HUES48 (cell line): ENCODE measurements at regions not wholly inside any gene's neighbourhood (a gene's known extent, or its start where the extent isn't known, plus 50 kb on each side); places are given as distances from the start of the nearest gene placed in this dataset.

Source experiments
- H3K27ac ChIP-seq: one replicate; pipeline ENCODE4 v1.7.0; 2013; ENCODE audit warnings: low read depth, low read length, inconsistent platforms
- H3K27me3 ChIP-seq: 2 replicates; pipeline ENCODE4 v1.6.1; 2013; ENCODE audit warnings: mild to moderate bottlenecking, low read length; ENCODE audit not compliant: control insufficient read depth, insufficient read depth
- H3K36me3 ChIP-seq: 2 replicates; pipeline ENCODE4 v1.6.1; 2013; ENCODE audit warnings: low read length; ENCODE audit not compliant: control insufficient read depth, insufficient read depth
- H3K4me1 ChIP-seq: 2 replicates; pipeline ENCODE4 v1.6.1; 2013; ENCODE audit warnings: mild to moderate bottlenecking, low read length; ENCODE audit not compliant: control insufficient read depth, insufficient read depth
- H3K4me3 ChIP-seq: 2 replicates; pipeline ENCODE4 v1.5.1; 2013; ENCODE audit warnings: mild to moderate bottlenecking, low read depth, low read length
- H3K9ac ChIP-seq: 2 replicates; pipeline ENCODE4 v1.6.1; 2013; ENCODE audit warnings: mild to moderate bottlenecking, low read depth, low read length, moderate library complexity
- H3K9me3 ChIP-seq: 2 replicates; pipeline ENCODE4 v1.6.1; 2013; ENCODE audit warnings: low read length; ENCODE audit not compliant: control insufficient read depth, insufficient read depth

DNA sequence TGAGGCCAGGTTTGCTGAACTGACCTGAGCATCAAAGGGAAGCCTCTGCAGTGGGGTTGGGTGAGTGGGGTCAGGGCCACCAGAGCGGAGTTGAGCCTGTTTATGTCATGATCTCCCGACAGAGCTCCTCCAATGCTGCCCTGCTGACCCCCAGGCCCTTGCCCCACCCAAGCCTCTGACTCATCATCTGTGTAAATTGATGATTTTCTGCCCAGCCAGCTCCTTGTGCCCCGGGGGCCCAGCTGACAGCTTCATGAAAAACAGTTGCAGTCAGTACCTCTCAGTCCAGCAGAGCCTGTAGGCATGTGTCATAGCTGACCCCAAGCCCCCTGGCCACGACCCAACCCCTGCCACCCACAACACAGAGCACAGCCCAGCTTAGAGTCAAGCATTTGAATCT is 134.9 kb downstream of the CCT6B start:
- Histone ChIP-seq H3K4me1 (peaks cover 10% of the 10 kb centered on the region), H3K9ac (no peak overlapping the region), H3K36me3 (no peaks in the 10 kb centered on the region), H3K27me3 (peaks cover 15% of the 10 kb centered on the region), H3K4me3 (no peak overlapping the region), H3K9me3 (no peaks in the 10 kb centered on the region), H3K27ac (no peak overlapping the region)

GRCh38 chr17:34825884-34826283 is 135.4 kb downstream of the CCT6B start:
- H3K27ac ChIP-seq, result no peak overlapping the region

DNA sequence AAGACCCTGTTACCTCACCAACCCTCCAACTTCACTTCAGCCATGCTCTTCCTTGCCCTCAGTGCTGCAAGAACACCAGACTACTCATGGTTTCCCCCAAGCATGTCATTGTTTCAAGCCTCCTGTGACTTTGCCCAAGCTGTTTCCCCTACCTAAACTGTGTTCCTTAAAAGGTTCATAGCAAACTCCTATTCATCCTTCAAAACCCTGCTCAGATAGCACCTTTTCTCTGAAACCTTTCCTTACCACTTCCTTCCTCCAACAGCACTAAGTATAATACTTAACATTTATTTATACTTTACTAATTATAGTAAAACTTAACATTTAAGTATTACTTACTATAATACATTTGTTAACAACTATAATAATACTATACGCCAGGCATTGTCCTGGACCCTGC is 136.2 kb downstream of the CCT6B start:
- no peaks in the 10 kb centered on the region for H3K36me3 ChIP-seq
- H3K4me1 ChIP-seq, result peaks cover 22% of the 10 kb centered on the region
- H3K9ac ChIP-seq, result no peak overlapping the region
- H3K9me3 ChIP-seq, result no peaks in the 10 kb centered on the region
- no peak overlapping the region for H3K27ac ChIP-seq
- H3K4me3 ChIP-seq, result no peak overlapping the region
- H3K27me3 ChIP-seq, result peaks cover 28% of the 10 kb centered on the region

More at GRCh38 chr17:34825884-34826283, 135.4 kb downstream of the CCT6B start:
- Histone ChIP-seq H3K9ac (no peak overlapping the region), H3K4me3 (no peak overlapping the region), H3K36me3 (no peaks in the 10 kb centered on the region), H3K9me3 (no peaks in the 10 kb centered on the region), H3K27me3 (peaks cover 20% of the 10 kb centered on the region), H3K4me1 (peaks cover 14% of the 10 kb centered on the region)

DNA sequence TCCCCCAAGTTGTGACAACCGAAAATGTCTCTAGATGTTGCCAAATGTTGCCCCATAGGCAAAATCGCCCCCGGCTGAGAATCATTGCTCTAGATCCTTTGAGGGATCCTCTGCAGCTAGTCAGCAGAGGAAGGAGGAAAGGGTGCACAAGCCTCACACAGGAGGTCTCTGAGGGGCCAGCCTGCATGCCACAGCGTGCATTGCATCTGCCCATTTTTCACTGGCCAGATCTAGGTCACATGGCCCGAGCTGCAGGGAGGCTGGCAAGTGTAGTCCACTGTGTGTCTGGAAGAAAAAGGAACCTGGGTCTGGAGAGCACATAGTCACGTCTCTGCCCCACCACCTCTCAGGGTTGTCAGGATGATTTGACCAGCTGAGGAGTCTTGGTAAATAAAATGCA is 138.2 kb downstream of the CCT6B start:
- H3K9me3 ChIP-seq, result no peaks in the 10 kb centered on the region

DNA sequence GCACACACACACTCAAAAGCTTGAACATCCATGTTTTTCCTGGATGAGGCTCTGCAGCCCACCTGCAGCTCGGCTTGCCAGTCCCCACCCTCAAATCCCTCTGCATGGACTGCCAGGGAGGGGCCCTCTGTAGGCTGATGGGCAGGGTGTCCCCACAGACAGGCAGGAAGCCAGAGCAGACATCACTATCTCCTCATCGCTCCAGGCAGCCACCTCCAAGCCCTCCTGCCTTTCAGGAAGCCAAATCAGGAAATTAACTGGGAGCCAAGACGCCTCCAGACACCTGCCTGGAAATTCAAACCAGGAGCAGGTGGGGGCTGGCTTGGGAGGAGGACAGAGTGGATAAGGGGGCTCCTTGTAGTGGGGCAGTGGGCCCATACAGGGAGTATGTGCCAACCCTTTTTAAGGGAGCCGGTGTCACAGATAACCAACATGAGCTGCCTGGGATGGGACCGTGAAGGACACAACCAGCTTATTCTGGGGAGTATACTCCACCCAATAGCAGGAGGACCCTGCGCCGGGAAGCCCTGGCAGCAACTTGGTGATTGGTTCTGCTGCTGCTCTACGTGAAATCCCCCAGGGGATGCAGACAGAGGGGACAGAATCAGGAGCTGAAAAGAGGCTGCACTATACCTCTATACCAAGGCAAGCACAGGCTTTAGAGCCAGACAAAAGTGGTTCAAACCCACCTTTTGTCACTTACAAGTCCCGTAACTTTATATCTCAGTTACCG is 139.1 kb downstream of the CCT6B start:
- H3K27me3 ChIP-seq, result peaks cover 53% of the 10 kb centered on the region
- H3K27ac ChIP-seq, result no peak overlapping the region
- no peaks in the 10 kb centered on the region for H3K9me3 ChIP-seq
- no peaks in the 10 kb centered on the region for H3K36me3 ChIP-seq
- peaks cover 24% of the 10 kb centered on the region for H3K4me1 ChIP-seq
- no peak overlapping the region for H3K4me3 ChIP-seq
- no peak overlapping the region for H3K9ac ChIP-seq

More for the DNA sequence above, 138.2 kb downstream of the CCT6B start:
- H3K9ac ChIP-seq, result no peak overlapping the region
- peaks cover 47% of the 10 kb centered on the region for H3K27me3 ChIP-seq
- peaks cover 24% of the 10 kb centered on the region for H3K4me1 ChIP-seq
- no peaks in the 10 kb centered on the region for H3K36me3 ChIP-seq
- H3K27ac ChIP-seq, result no peak overlapping the region
- H3K4me3 ChIP-seq, result no peak overlapping the region

GRCh38 chr17:34820922-34821321 is 140.3 kb downstream of the CCT6B start:
- H3K9ac ChIP-seq, result no peak overlapping the region

GRCh38 chr17:34820248-34820801 is 140.9 kb downstream of the CCT6B start:
- H3K27ac ChIP-seq, result peak overlapping the region; percentile 61
- peak overlapping the region; percentile 46 for H3K4me3 ChIP-seq
- H3K27me3 ChIP-seq, result peaks cover 53% of the 10 kb centered on the region
- H3K9me3 ChIP-seq, result no peaks in the 10 kb centered on the region
- no peaks in the 10 kb centered on the region for H3K36me3 ChIP-seq
- H3K9ac ChIP-seq, result no peak overlapping the region
- peaks cover 29% of the 10 kb centered on the region for H3K4me1 ChIP-seq

More at GRCh38 chr17:34820922-34821321, 140.3 kb downstream of the CCT6B start:
- Histone ChIP-seq H3K36me3 (no peaks in the 10 kb centered on the region), H3K27ac (peak overlapping the region; percentile 61), H3K9me3 (no peaks in the 10 kb centered on the region), H3K4me3 (peak overlapping the region; percentile 46; the same call in 1 of the 2 replicates), H3K27me3 (peaks cover 53% of the 10 kb centered on the region), H3K4me1 (peaks cover 29% of the 10 kb centered on the region)

GRCh38 chr17:34817252-34818035 is 143.8 kb downstream of the CCT6B start:
- peaks cover 29% of the 10 kb centered on the region for H3K4me1 ChIP-seq
- no peaks in the 10 kb centered on the region for H3K9me3 ChIP-seq
- no peak overlapping the region for H3K9ac ChIP-seq
- no peak overlapping the region for H3K4me3 ChIP-seq
- H3K27me3 ChIP-seq, result peaks cover 48% of the 10 kb centered on the region
- H3K36me3 ChIP-seq, result no peaks in the 10 kb centered on the region
- H3K27ac ChIP-seq, result peak overlapping the region; percentile 16

GRCh38 chr17:34816848-34817247 is 144.4 kb downstream of the CCT6B start:
- Histone ChIP-seq H3K36me3 (no peaks in the 10 kb centered on the region), H3K4me3 (no peak overlapping the region), H3K9ac (no peak overlapping the region), H3K4me1 (peaks cover 24% of the 10 kb centered on the region), H3K27ac (peak overlapping the region; percentile 16), H3K9me3 (no peaks in the 10 kb centered on the region), H3K27me3 (peaks cover 42% of the 10 kb centered on the region)

GRCh38 chr17:34813290-34813689 is 148.0 kb downstream of the CCT6B start:
- Histone ChIP-seq H3K27ac (no peak overlapping the region), H3K4me3 (no peak overlapping the region), H3K27me3 (peaks cover 9% of the 10 kb centered on the region), H3K9ac (no peak overlapping the region), H3K9me3 (no peaks in the 10 kb centered on the region), H3K36me3 (no peaks in the 10 kb centered on the region), H3K4me1 (peaks cover 4% of the 10 kb centered on the region)

- Histone ChIP-seq H3K9ac (no peak overlapping the region), H3K27me3 (no peaks in the 10 kb centered on the region; the same call in 1 of the 2 replicates), H3K36me3 (no peaks in the 10 kb centered on the region), H3K4me3 (no peak overlapping the region), H3K9me3 (no peaks in the 10 kb centered on the region), H3K27ac (no peak overlapping the region), H3K4me1 (peaks cover 1% of the 10 kb centered on the region; the same call in 1 of the 2 replicates)
These were observed 149.7 kb downstream of the CCT6B start for GRCh38 chr17:34811561-34811960.
